GM12874 (cell line): ENCODE measurements at regions not wholly inside any gene's neighbourhood (a gene's known extent, or its start where the extent isn't known, plus 50 kb on each side); places are given as distances from the start of the nearest gene placed in this dataset.

Source experiments
- TF ChIP-seq, protein P1 (sequence below): IDR thresholded peaks from 2 replicates; pipeline ENCODE4 v1.5.1; 2011; ENCODE audit warnings: low read depth, mild to moderate bottlenecking, control low read depth, low read length, moderate library complexity; ENCODE audit not compliant: insufficient read depth

DNA sequence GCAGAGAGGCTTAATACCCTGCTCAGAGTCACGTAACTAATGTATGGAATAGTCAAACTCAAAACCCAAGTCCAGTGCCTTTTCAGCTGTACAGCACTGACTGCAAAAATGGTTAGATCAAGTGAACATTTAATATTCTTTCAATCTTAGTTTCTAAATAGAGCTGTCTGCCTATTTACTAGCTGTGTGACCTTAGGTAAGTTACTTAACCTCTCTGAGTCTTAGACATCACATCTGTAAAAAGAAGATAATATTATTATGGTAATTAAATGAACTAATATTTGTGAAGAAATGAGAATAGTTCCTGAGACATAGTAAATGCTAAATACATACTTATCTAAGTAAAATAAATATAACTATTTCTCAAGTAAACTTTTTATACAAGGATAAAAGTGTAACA, 235.5 kb downstream of the SAMD5 start:
- TF ChIP-seq, protein P1, sequence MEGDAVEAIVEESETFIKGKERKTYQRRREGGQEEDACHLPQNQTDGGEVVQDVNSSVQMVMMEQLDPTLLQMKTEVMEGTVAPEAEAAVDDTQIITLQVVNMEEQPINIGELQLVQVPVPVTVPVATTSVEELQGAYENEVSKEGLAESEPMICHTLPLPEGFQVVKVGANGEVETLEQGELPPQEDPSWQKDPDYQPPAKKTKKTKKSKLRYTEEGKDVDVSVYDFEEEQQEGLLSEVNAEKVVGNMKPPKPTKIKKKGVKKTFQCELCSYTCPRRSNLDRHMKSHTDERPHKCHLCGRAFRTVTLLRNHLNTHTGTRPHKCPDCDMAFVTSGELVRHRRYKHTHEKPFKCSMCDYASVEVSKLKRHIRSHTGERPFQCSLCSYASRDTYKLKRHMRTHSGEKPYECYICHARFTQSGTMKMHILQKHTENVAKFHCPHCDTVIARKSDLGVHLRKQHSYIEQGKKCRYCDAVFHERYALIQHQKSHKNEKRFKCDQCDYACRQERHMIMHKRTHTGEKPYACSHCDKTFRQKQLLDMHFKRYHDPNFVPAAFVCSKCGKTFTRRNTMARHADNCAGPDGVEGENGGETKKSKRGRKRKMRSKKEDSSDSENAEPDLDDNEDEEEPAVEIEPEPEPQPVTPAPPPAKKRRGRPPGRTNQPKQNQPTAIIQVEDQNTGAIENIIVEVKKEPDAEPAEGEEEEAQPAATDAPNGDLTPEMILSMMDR = no peak

DNA sequence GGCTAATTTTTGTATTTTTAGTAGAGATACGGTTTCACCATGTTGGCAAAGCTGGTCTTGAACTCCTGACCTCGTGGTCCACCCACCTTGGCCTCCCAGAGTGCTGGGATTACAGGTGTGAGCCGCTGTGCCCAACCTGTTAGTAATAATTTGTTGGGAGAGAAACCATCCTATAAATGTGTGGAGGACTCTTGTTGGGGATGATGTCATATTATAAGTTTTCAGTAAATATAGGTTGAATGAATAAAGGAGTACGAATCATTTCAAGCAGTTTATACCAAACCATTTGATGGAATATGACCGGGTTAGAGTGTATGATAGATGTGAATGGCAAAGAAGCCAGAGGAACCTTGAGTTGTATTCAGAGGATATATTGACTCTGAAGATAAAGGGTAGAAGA, 240.8 kb downstream of the SAMD5 start:
- TF ChIP-seq, protein P1 = no peak

GRCh38 chr6:147750413-147750812, 241.9 kb downstream of the SAMD5 start:
- TF ChIP-seq, protein P1 = no peak

- TF ChIP-seq, protein P1 = no peak
Observed at GRCh38 chr6:147751232-147751631, 242.7 kb downstream of the SAMD5 start.

DNA sequence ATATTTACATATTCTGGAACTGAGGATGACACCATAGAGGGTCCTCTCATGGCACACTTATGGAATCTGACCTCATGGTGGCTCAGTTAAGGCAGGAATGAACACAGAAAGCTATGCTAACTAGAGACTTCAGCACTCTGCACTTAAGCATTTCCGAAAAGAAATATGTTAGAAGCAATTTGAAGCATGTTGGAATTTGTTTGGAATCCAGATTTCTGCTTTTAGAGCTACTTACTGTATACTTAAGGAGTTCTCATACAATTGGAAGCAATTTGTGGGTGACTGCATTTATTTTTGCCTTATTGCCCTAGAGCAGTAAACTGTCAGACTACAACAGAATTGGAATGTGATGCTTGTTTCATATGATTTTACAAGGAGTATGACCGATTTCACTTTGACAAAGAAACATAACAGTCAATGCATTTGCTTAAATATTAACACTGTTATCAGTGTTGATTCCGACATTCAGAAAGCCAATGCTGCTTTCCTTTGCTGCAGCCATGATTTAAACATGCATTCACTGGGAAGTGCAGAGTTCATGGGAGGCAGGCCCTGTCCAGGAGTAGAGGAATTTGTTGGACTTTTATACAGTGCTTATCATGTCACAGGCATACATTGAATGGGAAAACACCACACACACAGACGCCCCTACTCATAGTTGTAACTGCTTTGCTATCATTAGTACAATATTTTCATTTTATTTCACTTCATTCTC, 244.4 kb downstream of the SAMD5 start:
- TF ChIP-seq, protein P1 = no peak

- TF ChIP-seq, protein P1 = no peak
Observed at GRCh38 chr6:147755999-147756398, 247.5 kb downstream of the SAMD5 start.

- TF ChIP-seq, protein P1 = no peak
Observed at GRCh38 chr6:147756891-147757290, 248.4 kb downstream of the SAMD5 start.
